ENCODE measurements at regions not wholly inside any gene's neighbourhood (a gene's known extent, or its start where the extent isn't known, plus 50 kb on each side); places are given as distances from the start of the nearest gene placed in this dataset.

DNA sequence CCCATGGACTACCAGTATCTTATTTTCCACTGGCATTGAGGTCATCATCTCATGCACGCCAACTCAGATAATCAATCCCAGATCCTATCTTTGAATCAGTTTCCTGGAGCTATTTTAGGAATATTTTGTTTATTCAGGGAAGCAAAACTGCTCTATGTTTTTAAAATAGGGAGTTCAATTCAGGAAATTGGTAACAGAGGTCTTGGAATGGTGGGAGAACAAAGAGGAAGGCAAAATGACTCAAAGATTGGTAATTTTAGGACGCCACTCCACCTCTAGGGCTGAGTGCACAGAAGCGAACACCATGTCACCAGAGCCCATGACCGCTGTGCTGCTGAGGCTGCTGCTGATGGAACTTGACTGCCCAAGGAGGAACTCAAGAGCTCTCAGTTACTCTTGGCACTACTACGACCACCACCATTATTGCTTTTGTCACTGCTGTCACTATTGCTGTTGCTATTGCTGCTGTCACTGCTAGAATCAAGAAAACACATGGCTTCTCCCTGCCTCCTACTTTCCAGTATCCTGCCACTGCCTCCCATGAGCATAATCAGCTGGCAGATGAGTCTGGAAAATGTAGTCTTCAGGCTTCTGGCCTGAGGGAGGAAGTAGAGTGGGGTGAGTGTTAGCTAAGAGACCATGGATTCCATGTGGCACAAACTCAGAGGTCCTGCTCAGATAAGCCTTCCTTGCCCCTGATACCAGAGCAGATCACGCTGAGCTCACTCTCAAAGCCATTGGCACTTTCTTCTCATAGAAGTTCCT is 71.6 kb upstream of the CNIH3 start:
- TF ChIP-seq, protein P1, sequence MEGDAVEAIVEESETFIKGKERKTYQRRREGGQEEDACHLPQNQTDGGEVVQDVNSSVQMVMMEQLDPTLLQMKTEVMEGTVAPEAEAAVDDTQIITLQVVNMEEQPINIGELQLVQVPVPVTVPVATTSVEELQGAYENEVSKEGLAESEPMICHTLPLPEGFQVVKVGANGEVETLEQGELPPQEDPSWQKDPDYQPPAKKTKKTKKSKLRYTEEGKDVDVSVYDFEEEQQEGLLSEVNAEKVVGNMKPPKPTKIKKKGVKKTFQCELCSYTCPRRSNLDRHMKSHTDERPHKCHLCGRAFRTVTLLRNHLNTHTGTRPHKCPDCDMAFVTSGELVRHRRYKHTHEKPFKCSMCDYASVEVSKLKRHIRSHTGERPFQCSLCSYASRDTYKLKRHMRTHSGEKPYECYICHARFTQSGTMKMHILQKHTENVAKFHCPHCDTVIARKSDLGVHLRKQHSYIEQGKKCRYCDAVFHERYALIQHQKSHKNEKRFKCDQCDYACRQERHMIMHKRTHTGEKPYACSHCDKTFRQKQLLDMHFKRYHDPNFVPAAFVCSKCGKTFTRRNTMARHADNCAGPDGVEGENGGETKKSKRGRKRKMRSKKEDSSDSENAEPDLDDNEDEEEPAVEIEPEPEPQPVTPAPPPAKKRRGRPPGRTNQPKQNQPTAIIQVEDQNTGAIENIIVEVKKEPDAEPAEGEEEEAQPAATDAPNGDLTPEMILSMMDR (conservative IDR thresholded peaks at IDR 0.05; ENCODE audit: low read length), result no peak
- TF ChIP-seq EZH2phosphoT487 (IDR thresholded peaks at IDR 0.05; ENCODE audit: borderline replicate concordance, low read depth, low read length), result no peak
